SH-SY5Y (cell line): ENCODE measurements at regions not wholly inside any gene's neighbourhood (a gene's known extent, or its start where the extent isn't known, plus 50 kb on each side); places are given as distances from the start of the nearest gene placed in this dataset.

Experiments used
- GATA2 ChIP-seq: IDR thresholded peaks from 2 replicates; pipeline ENCODE4 v1.6.1; 2011; ENCODE audit warnings: mild to moderate bottlenecking, low read depth, low read length
- GATA3 ChIP-seq: IDR thresholded peaks from 2 replicates; pipeline ENCODE4 v1.6.1; 2011; ENCODE audit warnings: low read depth, mild to moderate bottlenecking, low read length, moderate library complexity

GRCh38 chr7:67344481-67345193, 348.0 kb downstream of the TYW1 start:
- TF ChIP-seq GATA3 (no peak), GATA2 (no peak)
